Liver (tissue), 8 donors: ENCODE measurements at regions not wholly inside any gene's neighbourhood (a gene's known extent, or its start where the extent isn't known, plus 50 kb on each side); places are given as distances from the start of the nearest gene placed in this dataset.

Source experiments
- DNase-seq: peaks from one replicate; pipeline ENCODE4 v3.0.0-alpha.2; 2017; ENCODE audit warnings: low spot score
- H3K27ac ChIP-seq, 2 donors: one replicate each; pipeline ENCODE4 v1.7.0; 2013; ENCODE audit warnings: inconsistent platforms in 2 of 2, low read length in 2 of 2, control low read depth in 1 of 2, low read depth in 1 of 2, mild to moderate bottlenecking in 1 of 2
- H3K27me3 ChIP-seq, 4 donors: one replicate each; pipeline versions ENCODE4 v1.6.1 to v1.7.0; 2013; ENCODE audit warnings: low read length in 3 of 4, inconsistent platforms in 1 of 4, mild to moderate bottlenecking in 1 of 4, moderate library complexity in 1 of 4; ENCODE audit not compliant: control insufficient read depth in 4 of 4, insufficient read depth in 4 of 4
- H3K36me3 ChIP-seq, 4 donors: one replicate each; pipeline versions ENCODE4 v1.6.1 to v1.7.0; 2013; ENCODE audit warnings: low read length in 3 of 4, mild to moderate bottlenecking in 3 of 4, low read depth in 1 of 4, moderate library complexity in 1 of 4; ENCODE audit not compliant: control insufficient read depth in 4 of 4, insufficient read depth in 3 of 4
- H3K4me1 ChIP-seq, 4 donors: one replicate each; pipeline versions ENCODE4 v1.6.1 to v1.7.0; 2013; ENCODE audit warnings: low read length in 3 of 4, mild to moderate bottlenecking in 3 of 4, moderate library complexity in 1 of 4; ENCODE audit not compliant: control insufficient read depth in 4 of 4, insufficient read depth in 4 of 4
- H3K4me3 ChIP-seq, 3 donors: one replicate each; pipeline versions ENCODE4 v1.6.1 to v1.7.0; 2013; ENCODE audit warnings: low read length in 3 of 3, control low read depth in 1 of 3, low read depth in 1 of 3, mild to moderate bottlenecking in 1 of 3
- H3K9ac ChIP-seq, 2 donors: one replicate each; pipeline ENCODE4 v1.7.0; 2013; ENCODE audit warnings: low read length in 2 of 2, mild to moderate bottlenecking in 2 of 2, moderate library complexity in 2 of 2, control low read depth in 1 of 2, low read depth in 1 of 2
- H3K9me3 ChIP-seq, 4 donors: one replicate each; pipeline versions ENCODE4 v1.6.1 to v1.7.0; 2013; ENCODE audit warnings: low read length in 3 of 4; ENCODE audit not compliant: control insufficient read depth in 4 of 4
- ATF3 ChIP-seq: IDR thresholded peaks from 2 replicates; pipeline ENCODE4 v1.6.1; 2016; ENCODE audit warnings: antibody characterized with exemption
- CTCF ChIP-seq: fragments of 150-350 bp; IDR thresholded peaks from 2 replicates; pipeline ENCODE4 v1.5.1; 2017; ENCODE audit warnings: improper control_type of control experiment, low read depth, low read length; ENCODE audit not compliant: missing input control
- EGR1 ChIP-seq, 2 donors: IDR thresholded peaks; 2 replicates each; pipeline ENCODE4 v1.6.1; 2016 to 2018; ENCODE audit warnings: antibody characterized with exemption in 2 of 2, low read depth in 2 of 2
- FOXA1 ChIP-seq: IDR thresholded peaks from 2 replicates; pipeline ENCODE4 v1.6.1; 2016; ENCODE audit warnings: antibody characterized with exemption
- FOXA2 ChIP-seq: IDR thresholded peaks from 2 replicates; pipeline ENCODE4 v1.6.1; 2016; ENCODE audit warnings: antibody characterized with exemption
- GABPA ChIP-seq, 2 donors: IDR thresholded peaks in 1 of 2; conservative IDR thresholded peaks in 1 of 2; 2 replicates each; pipeline ENCODE4 v1.6.1; 2016; ENCODE audit warnings: antibody characterized with exemption in 2 of 2, mild to moderate bottlenecking in 1 of 2, moderate library complexity in 1 of 2
- HNF4G ChIP-seq: IDR thresholded peaks from 2 replicates; pipeline ENCODE4 v1.6.1; 2016; ENCODE audit warnings: antibody characterized with exemption
- JUND ChIP-seq, 2 donors: IDR thresholded peaks; 2 replicates each; pipeline ENCODE4 v1.6.1; 2016; ENCODE audit warnings: antibody characterized with exemption in 2 of 2
- MAX ChIP-seq: IDR thresholded peaks from 2 replicates; pipeline ENCODE4 v1.6.1; 2016; ENCODE audit warnings: antibody characterized with exemption
- NR2F2 ChIP-seq: IDR thresholded peaks from 2 replicates; pipeline ENCODE4 v1.6.1; 2016; ENCODE audit warnings: antibody characterized with exemption
- RAD21 ChIP-seq, 2 donors: IDR thresholded peaks; 2 replicates each; pipeline ENCODE4 v1.6.1; 2016; ENCODE audit warnings: antibody characterized with exemption in 2 of 2, mild to moderate bottlenecking in 2 of 2
- RXRA ChIP-seq, 2 donors: IDR thresholded peaks; 2 replicates each; pipeline ENCODE4 v1.6.1; 2017 to 2018; ENCODE audit warnings: antibody characterized with exemption in 2 of 2, mild to moderate bottlenecking in 1 of 2
- SP1 ChIP-seq: IDR thresholded peaks from 2 replicates; pipeline ENCODE4 v1.6.1; 2018; ENCODE audit warnings: antibody characterized with exemption, mild to moderate bottlenecking
- YY1 ChIP-seq: IDR thresholded peaks from 2 replicates; pipeline ENCODE4 v1.6.1; 2016; ENCODE audit warnings: antibody characterized with exemption, mild to moderate bottlenecking
- ZBTB33 ChIP-seq: IDR thresholded peaks from 2 replicates; pipeline ENCODE4 v1.6.1; 2016; ENCODE audit warnings: antibody characterized with exemption
- WGBS: extraction: QIAGEN DNeasy Blood & Tissue Kit; methylation state at CpG from one replicate; pipeline ENCODE4 v1.1.7; 2013; 5-methylcytosine and 5-hydroxymethylcytosine counted together
- donor health status: healthy.
- donor health status: healthy.
- donor health status: healthy.
- donor health status: healthy.
- donor health status: healthy.

GRCh38 chr21:27261676-27262075 lies 294.8 kb upstream of the ADAMTS5 start:
- no peak overlapping the region for H3K4me3 ChIP-seq
- no peaks in the 10 kb centered on the region for H3K36me3 ChIP-seq
- H3K9me3 ChIP-seq, result no peaks in the 10 kb centered on the region
- DNase-seq, result no peak
- 75% methylated on average over 2 of the region's 2 CpGs for WGBS
- TF ChIP-seq GABPA (IDR thresholded peaks at IDR 0.05 in 1 of 2, conservative IDR thresholded peaks at IDR 0.05 in 1 of 2) (no peak), JUND (IDR thresholded peaks at IDR 0.05) (no peak), RAD21 (IDR thresholded peaks at IDR 0.05) (no peak), NR2F2 (no peak), MAX (no peak), ZBTB33 (no peak), CTCF (no peak), HNF4G (no peak)
- H3K9ac ChIP-seq, result no peak overlapping the region
- H3K4me1 ChIP-seq, result no peaks in the 10 kb centered on the region
- H3K27me3 ChIP-seq, result no peaks in the 10 kb centered on the region
- H3K27ac ChIP-seq, result no peak overlapping the region

- no peak for DNase-seq
- no peaks in the 10 kb centered on the region for H3K4me1 ChIP-seq
- TF ChIP-seq SP1 (no peak), ATF3 (no peak), HNF4G (no peak)
Measured at GRCh38 chr21:27260728-27261127, 293.8 kb upstream of the ADAMTS5 start.

GRCh38 chr21:27258742-27259448 lies 292.0 kb upstream of the ADAMTS5 start:
- Histone ChIP-seq H3K9ac (no peak overlapping the region), H3K4me1 (no peaks in the 10 kb centered on the region), H3K27me3 (no peaks in the 10 kb centered on the region), H3K27ac (no peak overlapping the region), H3K4me3 (no peak overlapping the region), H3K36me3 (no peaks in the 10 kb centered on the region), H3K9me3 (no peaks in the 10 kb centered on the region)
- no peak for DNase-seq
- 80% methylated on average over 10 of the region's 10 CpGs for WGBS
- TF ChIP-seq FOXA2 (no peak), JUND (IDR thresholded peaks at IDR 0.05) (no peak), FOXA1 (no peak), GABPA (IDR thresholded peaks at IDR 0.05 in 1 of 2, conservative IDR thresholded peaks at IDR 0.05 in 1 of 2) (no peak), YY1 (no peak), CTCF (no peak), MAX (no peak), SP1 (no peak), RXRA (IDR thresholded peaks at IDR 0.05) (no peak), ATF3 (no peak), EGR1 (IDR thresholded peaks at IDR 0.05; ENCODE audit: low read depth in 2 of 2) (no peak), HNF4G (no peak), NR2F2 (no peak), RAD21 (IDR thresholded peaks at IDR 0.05) (no peak)

More at GRCh38 chr21:27260728-27261127, 293.8 kb upstream of the ADAMTS5 start:
- Histone ChIP-seq H3K36me3 (no peaks in the 10 kb centered on the region), H3K27ac (no peak overlapping the region), H3K27me3 (no peaks in the 10 kb centered on the region), H3K9me3 (no peaks in the 10 kb centered on the region), H3K4me3 (no peak overlapping the region), H3K9ac (no peak overlapping the region)
- WGBS, result 77% methylated on average over 2 of the region's 2 CpGs
